AG04450 (cell line): ENCODE measurements at regions not wholly inside any gene's neighbourhood (a gene's known extent, or its start where the extent isn't known, plus 50 kb on each side); places are given as distances from the start of the nearest gene placed in this dataset.

ENCODE experiments used
- CTCF ChIA-PET: fragments of 300-600, 350-600 bp; formaldehyde crosslinking; extraction: SDS; loops from one replicate; lab custom pipeline; 2022; ENCODE audit warnings: antibody characterized with exemption, inconsistent platforms; lab: Charles Lee
- POLR2A ChIA-PET: fragments of 350-600 bp; formaldehyde crosslinking; extraction: SDS; loops from one replicate; lab custom pipeline; 2021; ENCODE audit warnings: antibody characterized with exemption, inconsistent platforms; lab: Yijun Ruan, JAX
- DNase-seq: peaks from one replicate; pipeline ENCODE4 v3.0.0-alpha.2; 2011; ENCODE audit warnings: low read depth, low spot score
- H3K27ac ChIP-seq: one replicate; pipeline ENCODE4 v1.5.1; 2012; ENCODE audit warnings: low read depth, low read length, control low read depth
- H3K27me3 ChIP-seq: one replicate; pipeline ENCODE4 v1.6.0; 2012; ENCODE audit warnings: low read length; ENCODE audit not compliant: control insufficient read depth, insufficient read depth
- H3K4me3 ChIP-seq: 2 replicates; pipeline ENCODE4 v1.5.1; 2011; ENCODE audit warnings: mild to moderate bottlenecking, low read depth, low read length, control low read depth
- H3K9me3 ChIP-seq: 2 replicates; pipeline ENCODE4 v1.5.1; 2012; ENCODE audit warnings: low read length; ENCODE audit not compliant: control insufficient read depth, insufficient read depth
- CTCF ChIP-seq: IDR thresholded peaks from 2 replicates; pipeline ENCODE4 v1.5.1; 2011; ENCODE audit warnings: low read depth, low read length, control low read depth, inconsistent platforms

DNA sequence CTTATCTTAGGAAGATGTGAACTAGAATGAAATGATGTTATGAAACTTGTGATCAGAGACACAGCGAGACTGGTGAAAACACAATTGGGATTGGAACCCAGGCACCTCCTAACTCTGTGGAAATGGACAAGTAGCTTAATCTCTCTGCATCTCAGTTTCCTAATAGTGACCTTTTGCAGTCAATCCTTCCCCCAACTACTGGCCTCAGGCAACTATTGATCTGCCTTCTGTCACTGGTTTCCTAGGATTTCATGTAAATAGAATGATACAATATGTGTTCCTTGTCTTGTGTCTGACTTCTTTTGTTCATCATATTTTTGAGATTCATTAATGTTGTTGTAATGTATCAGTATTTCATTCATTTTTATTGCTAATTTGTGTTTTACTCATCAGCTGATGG lies 341.7 kb downstream of the REEP3 start:
- ChIA-PET CTCF (no interaction called here), POLR2A (no interaction called here)
- Histone ChIP-seq H3K27ac (no peak overlapping the region), H3K27me3 (peaks cover 10% of the 10 kb centered on the region), H3K9me3 (no peaks in the 10 kb centered on the region), H3K4me3 (no peak overlapping the region)
- DNase-seq: no peak
- TF ChIP-seq CTCF: no peak

DNA sequence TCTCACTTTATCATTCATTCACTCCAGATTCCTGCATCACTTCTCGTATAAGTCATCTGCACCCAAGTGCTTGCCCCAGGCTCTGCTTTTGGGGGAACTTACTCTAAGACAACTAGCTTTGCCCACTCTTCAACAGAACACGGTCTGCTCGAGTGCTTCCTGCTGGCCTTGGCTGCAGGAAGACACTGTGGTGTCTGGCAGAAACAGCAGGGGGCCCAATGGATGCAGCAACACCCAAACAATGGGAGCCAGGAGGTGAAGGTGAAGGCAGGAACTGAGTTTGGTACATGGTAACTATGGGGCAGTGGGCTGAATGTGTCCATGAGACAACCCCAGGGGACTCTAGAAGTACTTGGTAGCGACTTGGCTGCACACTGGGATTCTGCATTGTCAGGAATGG lies 344.0 kb downstream of the REEP3 start:
- H3K4me3 ChIP-seq: no peak overlapping the region
- no peaks in the 10 kb centered on the region for H3K9me3 ChIP-seq
- CTCF ChIA-PET: interaction anchor here (0.7 to 2.2 kb wide), 4 partner anchors 9 to 112 kb away, joined by 3 to 12 read pairs (median 4); no protein-coding TSS in a partner anchor
- DNase-seq: no peak
- no peak overlapping the region for H3K27ac ChIP-seq
- POLR2A ChIA-PET: no interaction called here
- TF ChIP-seq CTCF: peak; percentile 11; the same call in 1 of the 2 replicates
- peaks cover 10% of the 10 kb centered on the region for H3K27me3 ChIP-seq

DNA sequence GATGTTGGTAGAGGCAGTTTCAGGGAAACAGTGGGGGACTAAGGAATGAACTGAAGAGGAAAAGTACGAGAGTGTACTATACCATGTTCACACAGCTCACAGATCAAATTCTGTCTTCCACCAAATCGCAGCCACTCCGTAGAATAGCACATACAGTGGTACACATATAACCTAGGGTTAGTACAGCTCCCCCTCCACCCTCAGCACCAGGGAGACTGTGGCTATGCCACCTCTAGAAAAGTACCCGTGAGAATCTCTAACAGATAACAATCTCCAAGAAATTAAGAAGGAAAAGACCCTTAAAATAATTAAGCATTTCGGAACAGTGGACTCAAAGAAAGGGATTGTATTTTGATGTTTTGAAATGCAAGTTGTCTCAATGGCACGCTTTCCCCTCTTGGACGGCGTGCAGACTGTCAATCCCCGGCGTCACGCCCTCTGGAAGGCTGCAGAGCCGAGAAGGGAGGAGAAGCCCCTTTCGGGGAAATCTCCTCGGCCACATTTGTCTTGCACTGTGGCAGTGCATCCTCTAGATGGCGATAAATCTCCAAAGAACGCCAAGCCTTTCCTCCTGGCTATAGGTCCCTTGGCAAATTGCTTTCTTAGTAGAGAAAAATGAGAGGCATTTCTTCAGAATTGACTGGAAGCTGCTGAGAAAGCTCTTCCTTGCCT lies 345.0 kb downstream of the REEP3 start:
- no peak for DNase-seq
- H3K27ac ChIP-seq: no peak overlapping the region
- H3K9me3 ChIP-seq: no peaks in the 10 kb centered on the region
- CTCF ChIA-PET: interaction anchor here (0.5 to 2.2 kb wide), 28 partner anchors 8 to 842 kb away, joined by 3 to 12 read pairs (median 4); no protein-coding TSS in a partner anchor
- H3K4me3 ChIP-seq: no peak overlapping the region
- H3K27me3 ChIP-seq: peaks cover 10% of the 10 kb centered on the region
- POLR2A ChIA-PET: no interaction called here
- TF ChIP-seq CTCF: peak; percentile 88

DNA sequence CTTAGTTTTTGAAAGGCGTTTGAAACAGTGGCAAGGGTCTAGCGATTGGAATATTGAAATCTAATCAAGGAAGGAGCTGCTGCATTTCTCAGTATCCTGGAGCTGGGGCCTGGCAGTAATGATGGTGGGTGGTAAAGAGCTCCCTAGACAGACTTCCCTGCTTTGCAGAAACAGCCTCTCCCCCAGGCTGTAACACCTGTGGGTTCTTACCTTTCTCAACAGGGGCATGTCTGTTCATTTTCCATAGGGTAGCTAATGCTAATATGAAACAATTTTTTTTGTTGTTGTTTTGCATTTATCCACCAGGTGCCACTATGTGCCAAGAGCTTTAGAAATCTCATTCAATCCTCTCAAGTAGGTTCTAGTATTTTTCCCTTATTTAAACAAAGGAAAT lies 345.5 kb downstream of the REEP3 start:
- Histone ChIP-seq H3K4me3 (no peak overlapping the region), H3K27me3 (peaks cover 10% of the 10 kb centered on the region), H3K27ac (no peak overlapping the region), H3K9me3 (no peaks in the 10 kb centered on the region)
- ChIA-PET CTCF (interaction anchor here (0.5 to 2.2 kb wide), 29 partner anchors 8 to 1013 kb away, joined by 3 to 12 read pairs (median 4); no protein-coding TSS in a partner anchor), POLR2A (no interaction called here)
- DNase-seq: no peak
- TF ChIP-seq CTCF: no peak

- no peak for TF ChIP-seq CTCF
- Histone ChIP-seq H3K27ac (no peak overlapping the region), H3K9me3 (no peaks in the 10 kb centered on the region), H3K27me3 (no peaks in the 10 kb centered on the region), H3K4me3 (no peak overlapping the region)
- ChIA-PET CTCF (interaction anchor here (0.9 kb wide), 1 partner anchor 11 kb away, joined by 4 read pairs; no protein-coding TSS in a partner anchor), POLR2A (no interaction called here)
- no peak for DNase-seq
Observed at GRCh38 chr10:63878428-63878827, 357.2 kb downstream of the REEP3 start.
